Nephron (organoid): ENCODE measurements at regions not wholly inside any gene's neighbourhood (a gene's known extent, or its start where the extent isn't known, plus 50 kb on each side); places are given as distances from the start of the nearest gene placed in this dataset.

ENCODE experiments used
- H3K27ac Mint-ChIP-seq, 3 experiments: 2 replicates each; pipeline ENCODE4 v1.8.0; 2020; ENCODE audit warnings: mixed read lengths in 3 of 3, mild to moderate bottlenecking in 2 of 3, moderate library complexity in 1 of 3
- H3K27me3 Mint-ChIP-seq: 2 replicates; pipeline ENCODE4 v1.8.0; 2021; ENCODE audit warnings: low read depth, mild to moderate bottlenecking, moderate library complexity, mixed read lengths
- H3K36me3 Mint-ChIP-seq: 2 replicates; pipeline ENCODE4 v1.8.0; 2020; ENCODE audit warnings: low read depth, mixed read lengths
- H3K4me1 Mint-ChIP-seq: 2 replicates; pipeline ENCODE4 v1.8.0; 2020; ENCODE audit warnings: mixed read lengths
- H3K4me3 Mint-ChIP-seq, 3 experiments: 2 replicates each; pipeline ENCODE4 v1.8.0; 2020; ENCODE audit warnings: mild to moderate bottlenecking in 3 of 3, mixed read lengths in 3 of 3, moderate library complexity in 2 of 3
- H3K9me3 Mint-ChIP-seq: 2 replicates; pipeline ENCODE4 v1.8.0; 2020; ENCODE audit warnings: mixed read lengths
- TF ChIP-seq, protein P1 (sequence below), 3 experiments: fragments of 200-600 bp; sonication (generic); IDR thresholded peaks; one replicate each; pipeline ENCODE4 v1.5.0; 2021; ENCODE audit warnings: antibody characterized with exemption in 3 of 3; ENCODE audit not compliant: unreplicated experiment in 3 of 3

- Mint-ChIP-seq H3K27me3 (peaks cover 4% of the 10 kb centered on the region), H3K9me3 (no peaks in the 10 kb centered on the region), H3K27ac (peak overlapping the region in 2 of 3 experiments; percentile 11 to 43), H3K4me3 (no peak overlapping the region), H3K4me1 (peaks cover 10% of the 10 kb centered on the region), H3K36me3 (no peaks in the 10 kb centered on the region)
- TF ChIP-seq, protein P1, sequence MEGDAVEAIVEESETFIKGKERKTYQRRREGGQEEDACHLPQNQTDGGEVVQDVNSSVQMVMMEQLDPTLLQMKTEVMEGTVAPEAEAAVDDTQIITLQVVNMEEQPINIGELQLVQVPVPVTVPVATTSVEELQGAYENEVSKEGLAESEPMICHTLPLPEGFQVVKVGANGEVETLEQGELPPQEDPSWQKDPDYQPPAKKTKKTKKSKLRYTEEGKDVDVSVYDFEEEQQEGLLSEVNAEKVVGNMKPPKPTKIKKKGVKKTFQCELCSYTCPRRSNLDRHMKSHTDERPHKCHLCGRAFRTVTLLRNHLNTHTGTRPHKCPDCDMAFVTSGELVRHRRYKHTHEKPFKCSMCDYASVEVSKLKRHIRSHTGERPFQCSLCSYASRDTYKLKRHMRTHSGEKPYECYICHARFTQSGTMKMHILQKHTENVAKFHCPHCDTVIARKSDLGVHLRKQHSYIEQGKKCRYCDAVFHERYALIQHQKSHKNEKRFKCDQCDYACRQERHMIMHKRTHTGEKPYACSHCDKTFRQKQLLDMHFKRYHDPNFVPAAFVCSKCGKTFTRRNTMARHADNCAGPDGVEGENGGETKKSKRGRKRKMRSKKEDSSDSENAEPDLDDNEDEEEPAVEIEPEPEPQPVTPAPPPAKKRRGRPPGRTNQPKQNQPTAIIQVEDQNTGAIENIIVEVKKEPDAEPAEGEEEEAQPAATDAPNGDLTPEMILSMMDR (IDR thresholded peaks at IDR 0.05; ENCODE audit: unreplicated experiment in 3 of 3): no peak
Observed at GRCh38 chr1:81314513-81315233, 486.1 kb upstream of the ADGRL2 start.

DNA sequence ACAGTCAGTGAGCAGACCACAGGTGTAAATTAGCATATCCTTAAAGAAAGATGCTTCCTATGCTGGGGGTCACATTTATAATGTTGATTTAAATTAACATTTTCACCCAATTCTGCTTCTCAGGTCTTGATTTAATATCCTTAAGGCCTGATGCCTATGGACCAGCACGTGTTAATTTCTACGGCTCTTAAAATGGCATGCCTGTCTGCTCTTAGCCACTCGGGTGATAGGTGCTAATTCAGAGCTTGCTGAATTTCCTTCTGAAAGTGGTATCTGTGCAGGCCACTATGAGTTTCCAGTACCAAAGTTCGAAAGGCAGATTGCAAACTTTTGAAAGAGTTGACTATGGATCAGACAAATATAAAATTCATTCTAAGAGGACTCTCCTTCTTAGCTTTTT, 487.4 kb upstream of the ADGRL2 start:
- H3K4me3 Mint-ChIP-seq: no peak overlapping the region
- H3K36me3 Mint-ChIP-seq: no peaks in the 10 kb centered on the region
- H3K27me3 Mint-ChIP-seq: peaks cover 4% of the 10 kb centered on the region
- H3K4me1 Mint-ChIP-seq: peaks cover 10% of the 10 kb centered on the region
- no peaks in the 10 kb centered on the region for H3K9me3 Mint-ChIP-seq
- H3K27ac Mint-ChIP-seq: peak overlapping the region in 1 of 3 experiments; percentile 43
- TF ChIP-seq, protein P1 (IDR thresholded peaks at IDR 0.05; ENCODE audit: unreplicated experiment in 3 of 3): no peak

- H3K27me3 Mint-ChIP-seq: peaks cover 4% of the 10 kb centered on the region
- H3K4me1 Mint-ChIP-seq: peaks cover 18% of the 10 kb centered on the region
- H3K36me3 Mint-ChIP-seq: no peaks in the 10 kb centered on the region
- H3K4me3 Mint-ChIP-seq: no peak overlapping the region
- TF ChIP-seq, protein P1 (IDR thresholded peaks at IDR 0.05; ENCODE audit: unreplicated experiment in 3 of 3): no peak
- no peaks in the 10 kb centered on the region for H3K9me3 Mint-ChIP-seq
- no peak overlapping the region for H3K27ac Mint-ChIP-seq
Observed at GRCh38 chr1:81312272-81312754, 488.4 kb upstream of the ADGRL2 start.

DNA sequence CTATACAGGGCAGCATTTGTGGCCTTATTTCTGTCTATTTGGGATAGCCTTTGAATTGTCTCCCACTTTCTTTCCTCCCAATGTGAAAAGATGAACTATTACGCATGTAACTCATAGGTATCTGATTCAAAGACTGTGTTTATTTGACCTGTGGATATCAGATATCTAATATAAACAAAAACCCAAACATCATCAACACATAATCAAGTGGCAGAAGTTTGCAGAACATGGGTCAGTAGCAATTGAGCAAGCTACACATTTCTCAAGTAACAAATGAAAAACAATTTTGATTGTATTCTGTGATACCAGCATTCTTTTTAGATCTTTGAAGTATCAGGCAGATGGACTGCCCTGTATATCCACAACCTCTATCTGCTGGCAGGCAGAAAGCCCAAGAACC, 490.5 kb upstream of the ADGRL2 start:
- no peaks in the 10 kb centered on the region for H3K9me3 Mint-ChIP-seq
- no peak overlapping the region for H3K27ac Mint-ChIP-seq
- TF ChIP-seq, protein P1 (IDR thresholded peaks at IDR 0.05; ENCODE audit: unreplicated experiment in 3 of 3): no peak
- no peak overlapping the region for H3K4me3 Mint-ChIP-seq
- H3K36me3 Mint-ChIP-seq: no peaks in the 10 kb centered on the region
- H3K27me3 Mint-ChIP-seq: peaks cover 4% of the 10 kb centered on the region
- H3K4me1 Mint-ChIP-seq: peaks cover 18% of the 10 kb centered on the region

- H3K4me3 Mint-ChIP-seq: peak overlapping the region in 2 of 3 experiments; percentile 71 to 78
- H3K36me3 Mint-ChIP-seq: no peaks in the 10 kb centered on the region
- peak overlapping the region in 2 of 3 experiments; percentile 20 to 64 for H3K27ac Mint-ChIP-seq
- H3K4me1 Mint-ChIP-seq: peaks cover 8% of the 10 kb centered on the region
- H3K9me3 Mint-ChIP-seq: no peaks in the 10 kb centered on the region
- H3K27me3 Mint-ChIP-seq: peaks cover 4% of the 10 kb centered on the region
- TF ChIP-seq, protein P1 (IDR thresholded peaks at IDR 0.05; ENCODE audit: unreplicated experiment in 3 of 3): no peak
Observed at GRCh38 chr1:81308191-81308590, 492.5 kb upstream of the ADGRL2 start.

DNA sequence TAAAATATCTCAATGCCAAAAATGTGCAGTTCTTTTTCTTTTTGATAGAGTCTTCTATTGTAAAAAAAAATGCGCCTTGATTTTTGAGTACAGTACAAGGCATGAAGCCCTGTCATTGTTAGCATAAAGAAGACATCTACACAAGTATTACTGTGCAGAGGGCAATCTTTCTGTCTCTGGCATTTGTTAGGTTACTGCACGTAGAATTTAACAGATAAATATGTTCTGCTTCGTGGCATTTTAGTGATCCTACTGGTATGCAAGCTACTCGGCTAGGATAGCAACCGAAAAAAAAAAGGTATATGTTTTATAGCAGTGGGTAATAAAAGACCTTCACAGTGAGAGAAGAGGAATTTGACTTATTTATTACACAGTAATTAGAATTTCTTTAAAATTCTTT, 492.9 kb upstream of the ADGRL2 start:
- H3K4me1 Mint-ChIP-seq: peaks cover 8% of the 10 kb centered on the region
- peaks cover 4% of the 10 kb centered on the region for H3K27me3 Mint-ChIP-seq
- H3K4me3 Mint-ChIP-seq: peak overlapping the region; percentile 47 to 78 (median 71)
- TF ChIP-seq, protein P1 (IDR thresholded peaks at IDR 0.05; ENCODE audit: unreplicated experiment in 3 of 3): no peak
- peak overlapping the region in 2 of 3 experiments; percentile 20 to 64 for H3K27ac Mint-ChIP-seq
- H3K36me3 Mint-ChIP-seq: no peaks in the 10 kb centered on the region
- H3K9me3 Mint-ChIP-seq: no peaks in the 10 kb centered on the region
